HepG2 (cell line): ENCODE measurements at regions not wholly inside any gene's neighbourhood (a gene's known extent, or its start where the extent isn't known, plus 50 kb on each side); places are given as distances from the start of the nearest gene placed in this dataset.
A peak's percentile ranks its signal among the peaks of the same experiment; 100 is the strongest.

Experiments used
- ATAC-seq: fragments of 200-7000 bp; cut with Tn5 transposase; 3 replicates; pipeline ENCODE4 v1.9.1; 2020; ENCODE audit warnings: mild to moderate bottlenecking, moderate library complexity
- BruUV-seq: library from RNA; stranded (reverse); fragments of 400-500 nt; replicated peaks from 2 replicates; lab custom pipeline; 2021; lab: Mats Ljungman, UMichigan
- CTCF ChIA-PET: fragments of 300-600 bp; formaldehyde crosslinking; extraction: SDS; loops from one replicate; lab custom pipeline; 2021; ENCODE audit warnings: low total read pairs, inconsistent platforms, low intra/inter-chr PET ratio; lab: Yijun Ruan, JAX
- POLR2A ChIA-PET: fragments of 350-600 bp; sonication (Branson Sonifier 250); formaldehyde crosslinking; loops from one replicate; lab custom pipeline; 2020; ENCODE audit warnings: antibody characterized with exemption, inconsistent platforms; lab: Yijun Ruan, JAX
- DNase-seq: peaks from one replicate; pipeline ENCODE4 v3.0.0-alpha.2; 2015; ENCODE audit warnings: low spot score
- FAIRE-seq: peaks from 3 replicates; lab custom pipeline; 2011; peaks lifted over from hg19 to GRCh38; lab: Jason Lieb, UNC
- H2AFZ ChIP-seq: one replicate; pipeline ENCODE4 v1.6.1; 2011; ENCODE audit warnings: low read length, inconsistent platforms
- H3K27ac ChIP-seq: fragments of 300-600 bp; 3 replicates; pipeline ENCODE4 v1.8.0; 2011; ENCODE audit warnings: mixed run types, mild to moderate bottlenecking, mixed read lengths, low read length, inconsistent platforms; ENCODE audit not compliant: insufficient read depth; ENCODE audit errors: extremely low read length
- H3K27me3 ChIP-seq, 2 experiments: fragments of 200-600 bp in 1 of 2; 2 replicates in 1 of 2; 3 replicates in 1 of 2; pipeline versions ENCODE4 v1.6.0 to v1.8.0; 2011; ENCODE audit warnings: low read length in 2 of 2, mild to moderate bottlenecking in 2 of 2, moderate library complexity in 2 of 2, inconsistent platforms in 1 of 2; ENCODE audit not compliant: insufficient read depth in 2 of 2, control insufficient read depth in 1 of 2
- H3K36me3 ChIP-seq, 2 experiments: fragments of 200-600 bp in 1 of 2; replicated peaks in 1 of 2; 2 replicates in 1 of 2; 3 replicates in 1 of 2; pipeline versions ENCODE4 v1.5.1 to v1.8.0; 2011; ENCODE audit warnings: low read length in 2 of 2, inconsistent platforms in 1 of 2; ENCODE audit not compliant: insufficient read depth in 2 of 2, control insufficient read depth in 1 of 2
- H3K4me1 ChIP-seq: 2 replicates; pipeline ENCODE4 v1.5.1; 2012; ENCODE audit warnings: low read length, inconsistent platforms; ENCODE audit not compliant: insufficient read depth
- H3K4me2 ChIP-seq: 2 replicates; pipeline ENCODE4 v1.6.0; 2011; ENCODE audit warnings: low read depth, low read length, inconsistent platforms
- H3K4me3 ChIP-seq, 3 experiments: fragments of 200-600 bp in 1 of 3; sonication (generic), shearing (Covaris generic) in 1 of 3; replicated peaks in 1 of 3; 2 replicates each; pipeline ENCODE4 v1.5.1; 2011 to 2016; ENCODE audit warnings: low read length in 3 of 3, inconsistent platforms in 2 of 3, low read depth in 2 of 3, mild to moderate bottlenecking in 2 of 3, control low read depth in 1 of 3, mixed read lengths in 1 of 3; ENCODE audit not compliant: insufficient read depth in 1 of 3
- H3K79me2 ChIP-seq: one replicate; pipeline ENCODE4 v1.6.1; 2011; ENCODE audit warnings: low read length, inconsistent platforms; ENCODE audit not compliant: insufficient read depth
- H3K9ac ChIP-seq: 2 replicates; pipeline ENCODE4 v1.6.0; 2011; ENCODE audit warnings: mild to moderate bottlenecking, low read depth, low read length, inconsistent platforms; ENCODE audit not compliant: insufficient read depth
- H3K9me3 ChIP-seq: 2 replicates; pipeline ENCODE4 v1.5.1; 2012; ENCODE audit warnings: mild to moderate bottlenecking, low read length
- H4K20me1 ChIP-seq: 2 replicates; pipeline ENCODE4 v1.6.0; 2011; ENCODE audit warnings: inconsistent platforms, mild to moderate bottlenecking, low read length, moderate library complexity; ENCODE audit not compliant: insufficient read depth
- CBFB ChIP-seq: sonication (generic); formaldehyde crosslinking; IDR thresholded peaks from 2 replicates; pipeline ENCODE4 v1.4.0; 2020; ENCODE audit warnings: missing genetic modification reagents
- CEBPB ChIP-seq: IDR thresholded peaks from 2 replicates; pipeline ENCODE4 v1.6.1; 2011; ENCODE audit warnings: low read depth, low read length, improper control_type of control experiment, borderline replicate concordance
- DPF2 ChIP-seq: sonication (generic); formaldehyde crosslinking; IDR thresholded peaks from 2 replicates; pipeline ENCODE4 v1.4.0; 2020; ENCODE audit warnings: mild to moderate bottlenecking, low read depth, missing genetic modification reagents, borderline replicate concordance
- HOXA3 ChIP-seq: sonication (generic); formaldehyde crosslinking; IDR thresholded peaks from 2 replicates; pipeline ENCODE4 v1.5.0; 2020; ENCODE audit warnings: missing genetic modification reagents
- ISX ChIP-seq: sonication (generic); formaldehyde crosslinking; conservative IDR thresholded peaks from 2 replicates; pipeline ENCODE4 v1.5.0; 2020; ENCODE audit warnings: missing genetic modification reagents
- SAP130 ChIP-seq: IDR thresholded peaks from 2 replicates; pipeline ENCODE4 v1.6.1; 2016; ENCODE audit warnings: low read depth
- TOE1 ChIP-seq: sonication (generic); formaldehyde crosslinking; IDR thresholded peaks from 2 replicates; pipeline ENCODE4 v1.4.0; 2020; ENCODE audit warnings: mild to moderate bottlenecking, missing genetic modification reagents
- ZFP36L1 ChIP-seq: sonication (generic); formaldehyde crosslinking; IDR thresholded peaks from 2 replicates; pipeline ENCODE4 v1.8.0; 2022; ENCODE audit warnings: mild to moderate bottlenecking, missing genetic modification reagents, moderate library complexity
- ZNF441 ChIP-seq: sonication (generic); formaldehyde crosslinking; IDR thresholded peaks from 2 replicates; pipeline ENCODE4 v1.7.0; 2021; ENCODE audit warnings: missing genetic modification reagents, borderline replicate concordance
- ZNF451 ChIP-seq: sonication (generic); formaldehyde crosslinking; IDR thresholded peaks from 2 replicates; pipeline ENCODE4 v1.5.0; 2020; ENCODE audit warnings: mild to moderate bottlenecking, missing genetic modification reagents
- WGBS: methylation state at CpG from one replicate; pipeline ENCODE4 v1.1.6; 2017; ENCODE audit warnings: low lambda C conversion rate; 5-methylcytosine and 5-hydroxymethylcytosine counted together
- in situ Hi-C: cut with HindIII; loops from 2 replicates; pipeline ENCODE4 v1.10.0; 2017; ENCODE audit warnings: low pct_unique_long_range_greater_than_20kb; ENCODE audit not compliant: extremely low pct_ligation_motif_present
- intact Hi-C: fragments of 100-400 bp; cut with micrococcal nuclease; formaldehyde crosslinking; loops from one replicate; pipeline ENCODE4 v1.10.0; 2022; ENCODE audit not compliant: unreplicated experiment
- TF ChIP-seq, protein P1 (sequence below): IDR thresholded peaks from 2 replicates; pipeline ENCODE4 v1.6.1; 2012; ENCODE audit warnings: inconsistent platforms
- TF ChIP-seq, protein P2 (sequence below): sonication (generic); formaldehyde crosslinking; conservative IDR thresholded peaks from 2 replicates; pipeline ENCODE4 v1.8.0; 2022; ENCODE audit warnings: missing genetic modification reagents
- TF ChIP-seq, protein P3 (sequence below): sonication (generic); formaldehyde crosslinking; IDR thresholded peaks from 2 replicates; pipeline ENCODE4 v1.4.0; 2020; ENCODE audit warnings: missing genetic modification reagents, borderline replicate concordance
- TF ChIP-seq, protein P4 (sequence below): sonication (generic); formaldehyde crosslinking; IDR thresholded peaks from 2 replicates; pipeline ENCODE4 v1.4.0; 2020; ENCODE audit warnings: missing genetic modification reagents, borderline replicate concordance

DNA sequence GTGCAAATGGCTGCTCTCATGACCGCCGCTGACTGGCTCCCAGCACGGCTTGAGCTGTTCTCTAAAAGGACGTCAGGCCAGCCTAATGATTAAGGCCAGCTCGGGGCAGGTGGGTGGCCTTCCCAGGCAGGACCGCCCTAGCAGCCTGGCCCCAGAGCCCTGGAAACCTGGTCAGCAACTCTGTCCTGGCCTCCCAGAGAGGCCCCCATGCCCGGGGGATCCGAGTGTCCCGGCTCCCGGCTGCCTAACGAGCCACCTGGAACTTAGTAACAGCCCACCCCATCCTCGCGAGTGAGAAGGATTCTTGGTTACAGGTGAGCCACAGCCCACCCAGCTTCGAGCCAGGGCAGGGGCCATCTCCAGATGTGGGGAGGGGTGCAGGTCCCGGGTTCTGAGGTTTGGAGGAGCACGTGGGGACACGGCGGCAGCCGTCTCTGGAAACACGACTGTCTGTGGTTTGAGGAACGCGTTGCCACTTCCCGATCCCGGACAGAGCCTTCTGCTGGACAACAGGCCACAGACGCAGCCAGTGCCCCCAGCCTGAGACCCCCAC is 73.8 kb upstream of the FBRSL1 start:
- Histone ChIP-seq H3K9ac (no peak overlapping the region), H3K4me3 (peak overlapping the region in 1 of 3 experiments; percentile 49; a peak in 1 of 6 replicates), H3K4me1 (peaks cover 17% of the 10 kb centered on the region), H3K36me3 (no peaks in the 10 kb centered on the region), H3K27me3 (peaks cover 6 to 50% of the 10 kb centered on the region in 2 experiments), H3K27ac (no peak overlapping the region), H3K9me3 (no peaks in the 10 kb centered on the region), H3K79me2 (no peaks in the 10 kb centered on the region), H2AFZ (no peak overlapping the region), H4K20me1 (no peaks in the 10 kb centered on the region), H3K4me2 (peak overlapping the region; percentile 62)
- in situ Hi-C loops (loop anchor here (5.0 kb wide), 3 partner anchors 106 to 191 kb away; no protein-coding TSS in a partner anchor), intact Hi-C loops (loop anchor here (5.0 kb wide), 1 partner anchor 106 kb away; no protein-coding TSS in a partner anchor)
- BruUV-seq, result no TSS peak
- WGBS, result 19% methylated on average over 8 of the region's 25 CpGs
- ChIA-PET POLR2A (interaction anchor here (1.1 kb wide), 1 partner anchor 101 kb away, joined by 3 read pairs; no protein-coding TSS in a partner anchor), CTCF (interaction anchor here (1.4 to 2.3 kb wide), 3 partner anchors 107 to 199 kb away, joined by 3 to 31 read pairs (median 11); no protein-coding TSS in a partner anchor)
- DNase-seq (no peak), FAIRE-seq (no peak), ATAC-seq (peak; percentile 39)
- TF ChIP-seq ZNF451 (CRISPR knock-in tag), result 0 out of 2 replicates have a peak, but pooled peaks have one; percentile 31
- TF ChIP-seq ISX (CRISPR knock-in tag), result no peak
- no peak for TF ChIP-seq DPF2 (CRISPR knock-in tag)
- TF ChIP-seq, protein P1, sequence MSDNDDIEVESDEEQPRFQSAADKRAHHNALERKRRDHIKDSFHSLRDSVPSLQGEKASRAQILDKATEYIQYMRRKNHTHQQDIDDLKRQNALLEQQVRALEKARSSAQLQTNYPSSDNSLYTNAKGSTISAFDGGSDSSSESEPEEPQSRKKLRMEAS, result 0 out of 2 replicates have a peak, but pooled peaks have one; percentile 1
- TF ChIP-seq, protein P2, sequence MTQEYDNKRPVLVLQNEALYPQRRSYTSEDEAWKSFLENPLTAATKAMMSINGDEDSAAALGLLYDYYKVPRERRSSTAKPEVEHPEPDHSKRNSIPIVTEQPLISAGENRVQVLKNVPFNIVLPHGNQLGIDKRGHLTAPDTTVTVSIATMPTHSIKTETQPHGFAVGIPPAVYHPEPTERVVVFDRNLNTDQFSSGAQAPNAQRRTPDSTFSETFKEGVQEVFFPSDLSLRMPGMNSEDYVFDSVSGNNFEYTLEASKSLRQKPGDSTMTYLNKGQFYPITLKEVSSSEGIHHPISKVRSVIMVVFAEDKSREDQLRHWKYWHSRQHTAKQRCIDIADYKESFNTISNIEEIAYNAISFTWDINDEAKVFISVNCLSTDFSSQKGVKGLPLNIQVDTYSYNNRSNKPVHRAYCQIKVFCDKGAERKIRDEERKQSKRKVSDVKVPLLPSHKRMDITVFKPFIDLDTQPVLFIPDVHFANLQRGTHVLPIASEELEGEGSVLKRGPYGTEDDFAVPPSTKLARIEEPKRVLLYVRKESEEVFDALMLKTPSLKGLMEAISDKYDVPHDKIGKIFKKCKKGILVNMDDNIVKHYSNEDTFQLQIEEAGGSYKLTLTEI (CRISPR knock-in tag), result no peak
- no peak for TF ChIP-seq TOE1
- 0 out of 2 replicates have a peak, but pooled peaks have one; percentile 15 for TF ChIP-seq SAP130 (CRISPR knock-in tag)
- TF ChIP-seq, protein P3, sequence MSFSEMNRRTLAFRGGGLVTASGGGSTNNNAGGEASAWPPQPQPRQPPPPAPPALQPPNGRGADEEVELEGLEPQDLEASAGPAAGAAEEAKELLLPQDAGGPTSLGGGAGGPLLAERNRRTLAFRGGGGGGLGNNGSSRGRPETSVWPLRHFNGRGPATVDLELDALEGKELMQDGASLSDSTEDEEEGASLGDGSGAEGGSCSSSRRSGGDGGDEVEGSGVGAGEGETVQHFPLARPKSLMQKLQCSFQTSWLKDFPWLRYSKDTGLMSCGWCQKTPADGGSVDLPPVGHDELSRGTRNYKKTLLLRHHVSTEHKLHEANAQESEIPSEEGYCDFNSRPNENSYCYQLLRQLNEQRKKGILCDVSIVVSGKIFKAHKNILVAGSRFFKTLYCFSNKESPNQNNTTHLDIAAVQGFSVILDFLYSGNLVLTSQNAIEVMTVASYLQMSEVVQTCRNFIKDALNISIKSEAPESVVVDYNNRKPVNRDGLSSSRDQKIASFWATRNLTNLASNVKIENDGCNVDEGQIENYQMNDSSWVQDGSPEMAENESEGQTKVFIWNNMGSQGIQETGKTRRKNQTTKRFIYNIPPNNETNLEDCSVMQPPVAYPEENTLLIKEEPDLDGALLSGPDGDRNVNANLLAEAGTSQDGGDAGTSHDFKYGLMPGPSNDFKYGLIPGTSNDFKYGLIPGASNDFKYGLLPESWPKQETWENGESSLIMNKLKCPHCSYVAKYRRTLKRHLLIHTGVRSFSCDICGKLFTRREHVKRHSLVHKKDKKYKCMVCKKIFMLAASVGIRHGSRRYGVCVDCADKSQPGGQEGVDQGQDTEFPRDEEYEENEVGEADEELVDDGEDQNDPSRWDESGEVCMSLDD (CRISPR knock-in tag), result no peak
- TF ChIP-seq HOXA3, result peak; percentile 22; the same call in 1 of the 2 replicates
- no peak for TF ChIP-seq ZFP36L1 (CRISPR knock-in tag)
- no peak for TF ChIP-seq ZNF441 (CRISPR knock-in tag)
- TF ChIP-seq, protein P4, sequence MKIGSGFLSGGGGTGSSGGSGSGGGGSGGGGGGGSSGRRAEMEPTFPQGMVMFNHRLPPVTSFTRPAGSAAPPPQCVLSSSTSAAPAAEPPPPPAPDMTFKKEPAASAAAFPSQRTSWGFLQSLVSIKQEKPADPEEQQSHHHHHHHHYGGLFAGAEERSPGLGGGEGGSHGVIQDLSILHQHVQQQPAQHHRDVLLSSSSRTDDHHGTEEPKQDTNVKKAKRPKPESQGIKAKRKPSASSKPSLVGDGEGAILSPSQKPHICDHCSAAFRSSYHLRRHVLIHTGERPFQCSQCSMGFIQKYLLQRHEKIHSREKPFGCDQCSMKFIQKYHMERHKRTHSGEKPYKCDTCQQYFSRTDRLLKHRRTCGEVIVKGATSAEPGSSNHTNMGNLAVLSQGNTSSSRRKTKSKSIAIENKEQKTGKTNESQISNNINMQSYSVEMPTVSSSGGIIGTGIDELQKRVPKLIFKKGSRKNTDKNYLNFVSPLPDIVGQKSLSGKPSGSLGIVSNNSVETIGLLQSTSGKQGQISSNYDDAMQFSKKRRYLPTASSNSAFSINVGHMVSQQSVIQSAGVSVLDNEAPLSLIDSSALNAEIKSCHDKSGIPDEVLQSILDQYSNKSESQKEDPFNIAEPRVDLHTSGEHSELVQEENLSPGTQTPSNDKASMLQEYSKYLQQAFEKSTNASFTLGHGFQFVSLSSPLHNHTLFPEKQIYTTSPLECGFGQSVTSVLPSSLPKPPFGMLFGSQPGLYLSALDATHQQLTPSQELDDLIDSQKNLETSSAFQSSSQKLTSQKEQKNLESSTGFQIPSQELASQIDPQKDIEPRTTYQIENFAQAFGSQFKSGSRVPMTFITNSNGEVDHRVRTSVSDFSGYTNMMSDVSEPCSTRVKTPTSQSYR, result no peak
- TF ChIP-seq CEBPB, result peak; percentile 57; the same call in 1 of the 2 replicates
- TF ChIP-seq CBFB, result no peak
